Kidney epithelial cell (primary cell): ENCODE measurements at regions not wholly inside any gene's neighbourhood (a gene's known extent, or its start where the extent isn't known, plus 50 kb on each side); places are given as distances from the start of the nearest gene placed in this dataset.

Experiments used
- DNase-seq: peaks from one replicate; pipeline ENCODE4 v3.0.0-alpha.2; 2010; ENCODE audit warnings: low read depth
- H3K27me3 ChIP-seq: 2 replicates; pipeline ENCODE4 v1.6.0; 2011; ENCODE audit warnings: low read length; ENCODE audit not compliant: control insufficient read depth, insufficient read depth
- H3K36me3 ChIP-seq: 2 replicates; pipeline ENCODE4 v1.5.1; 2011; ENCODE audit warnings: low read length; ENCODE audit not compliant: control insufficient read depth, insufficient read depth
- H3K4me3 ChIP-seq: 2 replicates; pipeline ENCODE4 v1.5.1; 2011; ENCODE audit warnings: low read depth, mild to moderate bottlenecking, control low read depth, low read length
- CTCF ChIP-seq: IDR thresholded peaks from 2 replicates; pipeline ENCODE4 v1.5.1; 2011; ENCODE audit warnings: mild to moderate bottlenecking, moderate library complexity, low read length, control low read depth, inconsistent platforms; ENCODE audit not compliant: insufficient read depth, poor library complexity, severe bottlenecking

DNA sequence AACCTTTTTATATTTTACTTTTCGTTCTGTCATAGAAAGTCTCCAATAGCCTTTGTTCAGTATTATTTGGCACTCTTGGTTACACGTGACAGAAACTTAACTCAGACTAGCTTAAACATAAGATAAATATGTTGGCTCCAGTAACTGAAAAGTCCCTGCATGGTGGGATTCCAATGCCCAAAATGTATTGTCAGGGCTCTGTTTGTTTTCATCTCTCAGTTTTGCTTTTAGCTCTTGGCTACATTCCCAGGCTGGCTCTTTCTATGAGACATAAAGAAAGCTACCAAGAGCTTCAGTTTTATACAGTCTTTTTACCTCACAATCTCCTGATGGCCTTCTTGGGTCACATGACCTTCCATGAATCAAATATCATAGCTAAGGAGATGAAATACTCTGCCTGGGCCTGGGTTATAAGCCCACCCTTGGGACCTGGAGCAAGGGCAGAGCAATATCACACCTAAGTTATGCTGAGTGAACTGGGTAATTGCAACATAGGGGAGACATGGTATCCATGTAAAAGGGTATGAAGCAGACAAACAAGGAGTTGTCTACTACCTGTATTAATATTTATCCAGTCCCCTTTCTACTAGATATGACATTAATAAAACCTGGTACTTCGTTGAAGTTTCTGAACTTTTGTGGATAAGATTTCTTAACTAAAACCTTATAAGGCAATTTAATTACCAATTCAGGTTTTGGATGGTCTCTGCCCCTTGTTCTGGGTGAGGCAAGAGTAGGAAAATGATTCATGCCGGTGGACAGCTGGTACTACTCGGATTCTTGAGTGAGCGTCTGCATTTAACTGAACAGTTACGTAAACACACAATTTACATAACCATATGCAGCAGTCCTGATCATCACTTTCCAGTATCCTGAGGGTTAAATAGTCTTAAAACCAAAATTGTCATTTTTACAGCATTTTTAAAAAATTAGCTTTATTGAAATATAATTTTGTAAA, 442.3 kb downstream of the GPATCH2 start:
- no peak for TF ChIP-seq CTCF
- H3K27me3 ChIP-seq: no peaks in the 10 kb centered on the region

DNA sequence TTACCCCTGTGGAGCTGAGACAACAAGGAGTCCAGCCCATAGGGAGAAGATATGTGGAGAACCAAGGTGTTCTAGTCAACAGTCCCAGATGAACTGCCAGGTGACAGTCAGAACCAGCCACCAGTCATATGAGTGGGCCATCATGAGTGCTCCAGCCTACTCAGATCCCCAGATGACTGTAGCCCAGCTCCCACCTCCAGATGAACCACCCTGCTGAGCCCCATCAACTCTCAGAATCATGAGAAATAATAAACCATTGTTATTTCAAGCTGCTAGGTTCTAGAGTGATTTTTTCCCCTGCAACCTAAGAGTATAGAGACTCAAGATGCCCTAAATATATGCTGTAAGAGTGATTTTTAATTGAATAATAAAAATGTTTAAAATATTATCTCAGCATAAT, 444.2 kb downstream of the GPATCH2 start:
- Histone ChIP-seq H3K27me3 (no peaks in the 10 kb centered on the region), H3K4me3 (no peak overlapping the region), H3K36me3 (no peaks in the 10 kb centered on the region)
- TF ChIP-seq CTCF: no peak
- DNase-seq: no peak

More for the DNA sequence above, 442.3 kb downstream of the GPATCH2 start:
- no peak for DNase-seq
- H3K4me3 ChIP-seq: no peak overlapping the region
- no peaks in the 10 kb centered on the region for H3K36me3 ChIP-seq

DNA sequence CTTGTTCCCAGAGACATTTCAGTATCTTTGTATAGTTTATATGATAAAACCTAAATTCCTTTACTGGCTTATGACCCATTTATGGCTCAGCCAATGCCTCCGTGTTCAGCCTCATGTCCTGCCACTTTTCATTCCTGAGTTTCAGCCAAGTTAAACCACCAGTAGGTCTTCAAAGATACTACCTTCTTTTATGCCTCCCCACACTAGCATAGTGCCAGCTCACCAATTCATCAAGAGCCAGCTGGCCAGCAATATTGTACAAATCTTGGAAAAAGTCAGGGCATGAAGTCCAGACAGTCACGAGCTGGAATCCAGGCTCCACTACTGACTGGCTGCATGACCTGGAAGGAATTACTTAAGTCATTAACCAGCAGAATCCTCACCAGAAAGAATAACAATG, 446.0 kb downstream of the GPATCH2 start:
- Histone ChIP-seq H3K36me3 (no peaks in the 10 kb centered on the region), H3K4me3 (no peak overlapping the region), H3K27me3 (no peaks in the 10 kb centered on the region)
- TF ChIP-seq CTCF: no peak
- no peak for DNase-seq

GRCh38 chr1:217182992-217183391, 447.9 kb downstream of the GPATCH2 start:
- no peak for DNase-seq
- TF ChIP-seq CTCF: no peak
- no peaks in the 10 kb centered on the region for H3K36me3 ChIP-seq
- H3K4me3 ChIP-seq: no peak overlapping the region
- no peaks in the 10 kb centered on the region for H3K27me3 ChIP-seq

DNA sequence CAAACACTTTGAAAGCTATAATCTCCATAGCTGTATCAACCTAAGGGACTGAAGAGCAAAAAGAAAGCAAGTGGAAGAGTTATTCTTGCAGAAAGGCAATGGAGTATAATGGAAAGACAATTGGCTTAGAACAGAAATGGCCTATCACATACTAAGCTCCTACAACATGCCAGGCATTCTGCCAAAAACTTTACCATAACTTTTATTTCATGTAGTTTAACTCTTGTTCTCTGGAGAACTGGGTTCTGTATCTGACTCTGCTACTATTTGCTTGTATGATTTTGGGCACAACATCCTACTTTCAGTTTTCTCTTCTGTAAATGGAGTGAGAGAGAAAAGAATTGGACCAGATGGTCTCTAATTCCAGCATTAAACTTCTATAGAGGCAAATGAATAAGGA, 449.1 kb downstream of the GPATCH2 start:
- Histone ChIP-seq H3K4me3 (no peak overlapping the region), H3K36me3 (no peaks in the 10 kb centered on the region), H3K27me3 (no peaks in the 10 kb centered on the region)
- DNase-seq: no peak
- no peak for TF ChIP-seq CTCF
